H1 (cell line): ENCODE measurements at regions not wholly inside any gene's neighbourhood (a gene's known extent, or its start where the extent isn't known, plus 50 kb on each side); places are given as distances from the start of the nearest gene placed in this dataset.

Experiments
- CTCF ChIA-PET: fragments of 300-600 bp; sonication (Branson Sonifier 250); formaldehyde crosslinking; loops from one replicate; lab custom pipeline; 2021; ENCODE audit not compliant: partially characterized antibody; lab: Charles Lee
- POLR2A ChIA-PET: fragments of 300-600 bp; sonication (Branson Sonifier 250); formaldehyde crosslinking; loops from one replicate; lab custom pipeline; 2021; ENCODE audit warnings: inconsistent platforms; ENCODE audit not compliant: partially characterized antibody; lab: Charles Lee
- DNase-seq, 2 experiments: peaks; one replicate each; pipeline versions ENCODE4 v3.0.0 to v3.0.0-alpha.2; 2010 to 2022; ENCODE audit warnings: low spot score in 2 of 2, low read depth in 1 of 2, mixed read lengths in 1 of 2
- FAIRE-seq: peaks from 2 replicates; lab custom pipeline; 2011; peaks lifted over from hg19 to GRCh38; lab: Jason Lieb, UNC
- H2AFZ ChIP-seq: 2 replicates; pipeline ENCODE4 v1.8.1; 2012; ENCODE audit warnings: low read length, inconsistent platforms
- H2AK5ac ChIP-seq: 2 replicates; pipeline ENCODE4 v1.6.1; 2013; ENCODE audit warnings: low read depth, low read length
- H2BK120ac ChIP-seq: replicated peaks from 2 replicates; pipeline ENCODE3; 2013; ENCODE audit warnings: low read depth, low read length, inconsistent platforms
- H2BK12ac ChIP-seq: 2 replicates; pipeline ENCODE4 v1.6.1; 2013; ENCODE audit warnings: low read depth, low read length
- H2BK15ac ChIP-seq: 2 replicates; pipeline ENCODE4 v1.6.1; 2013; ENCODE audit warnings: low read length
- H2BK20ac ChIP-seq: 2 replicates; pipeline ENCODE4 v1.6.1; 2013; ENCODE audit warnings: low read length
- H2BK5ac ChIP-seq: 2 replicates; pipeline ENCODE4 v1.6.1; 2013; ENCODE audit warnings: low read depth, low read length
- H3K14ac ChIP-seq: 2 replicates; pipeline ENCODE4 v1.6.1; 2013; ENCODE audit warnings: inconsistent platforms; ENCODE audit not compliant: insufficient read length
- H3K18ac ChIP-seq: 2 replicates; pipeline ENCODE4 v1.6.1; 2013; ENCODE audit warnings: low read length; ENCODE audit errors: extremely low read depth
- H3K23ac ChIP-seq: 2 replicates; pipeline ENCODE4 v1.6.1; 2013; ENCODE audit warnings: inconsistent platforms; ENCODE audit not compliant: insufficient read length
- H3K23me2 ChIP-seq: 2 replicates; pipeline ENCODE4 v1.6.1; 2013; ENCODE audit warnings: low read depth, low read length
- H3K27ac ChIP-seq: 2 replicates; pipeline ENCODE4 v1.6.1; 2011; ENCODE audit warnings: low read depth, low read length, inconsistent platforms
- H3K27me3 ChIP-seq, 4 experiments: replicated peaks in 1 of 4; 1 replicate in 1 of 4; 2 replicates in 3 of 4; pipeline versions ENCODE4 v1.6.1 to v1.8.1; 2011 to 2013; ENCODE audit warnings: low read length in 3 of 4, mild to moderate bottlenecking in 3 of 4, inconsistent platforms in 2 of 4, mixed read lengths in 2 of 4, moderate library complexity in 1 of 4; ENCODE audit not compliant: control insufficient read depth in 3 of 4, insufficient read depth in 3 of 4; ENCODE audit errors: extremely low read depth in 1 of 4
- H3K36me3 ChIP-seq, 4 experiments: 2 replicates each; pipeline versions ENCODE4 v1.6.1 to v1.8.1; 2011 to 2013; ENCODE audit warnings: mild to moderate bottlenecking in 4 of 4, low read length in 3 of 4, moderate library complexity in 2 of 4, control low read depth in 1 of 4, inconsistent platforms in 1 of 4; ENCODE audit not compliant: insufficient read depth in 4 of 4, control insufficient read depth in 2 of 4
- H3K4ac ChIP-seq: replicated peaks from 2 replicates; pipeline ENCODE3; 2013; ENCODE audit warnings: low read length, low read depth, mixed read lengths, inconsistent platforms; ENCODE audit not compliant: insufficient read length
- H3K4me1 ChIP-seq, 4 experiments: replicated peaks in 1 of 4; 1 replicate in 1 of 4; 2 replicates in 3 of 4; pipeline versions ENCODE4 v1.6.1 to v1.8.1; 2011 to 2013; ENCODE audit warnings: low read length in 3 of 4, inconsistent platforms in 2 of 4, mixed read lengths in 1 of 4; ENCODE audit not compliant: insufficient read depth in 4 of 4, control insufficient read depth in 3 of 4
- H3K4me2 ChIP-seq, 2 experiments: 2 replicates each; pipeline versions ENCODE4 v1.6.1 to v1.8.1; 2011 to 2013; ENCODE audit warnings: low read depth in 2 of 2, low read length in 2 of 2, control low read depth in 1 of 2, inconsistent platforms in 1 of 2, mild to moderate bottlenecking in 1 of 2; ENCODE audit not compliant: insufficient read depth in 1 of 2
- H3K4me3 ChIP-seq, 4 experiments: fragments of 200-600, 300-600 bp in 1 of 4; sonication (generic), shearing (Covaris generic), sonication (Bioruptor Twin) in 1 of 4; 2 replicates each; pipeline versions ENCODE4 v1.5.1 to v1.8.1; 2011 to 2016; ENCODE audit warnings: low read length in 4 of 4, low read depth in 3 of 4, control low read depth in 2 of 4, inconsistent platforms in 2 of 4, mild to moderate bottlenecking in 2 of 4, mixed read lengths in 1 of 4, moderate library complexity in 1 of 4; ENCODE audit not compliant: insufficient read depth in 2 of 4; ENCODE audit errors: extremely low read depth in 1 of 4
- H3K56ac ChIP-seq: replicated peaks from 2 replicates; pipeline ENCODE3; 2013; ENCODE audit warnings: low read depth, mild to moderate bottlenecking, mixed read lengths, low read length, inconsistent platforms; ENCODE audit not compliant: insufficient read length
- H3K79me1 ChIP-seq: 2 replicates; pipeline ENCODE4 v1.6.1; 2013; ENCODE audit warnings: low read depth, low read length, control low read depth
- H3K79me2 ChIP-seq, 2 experiments: 2 replicates each; pipeline versions ENCODE4 v1.6.1 to v1.8.1; 2012 to 2013; ENCODE audit warnings: low read length in 2 of 2, mild to moderate bottlenecking in 2 of 2, inconsistent platforms in 1 of 2; ENCODE audit not compliant: insufficient read depth in 2 of 2, control insufficient read depth in 1 of 2
- H3K9ac ChIP-seq, 4 experiments: replicated peaks in 1 of 4; 1 replicate in 1 of 4; 2 replicates in 3 of 4; pipeline versions ENCODE4 v1.6.1 to v1.8.1; 2011 to 2013; ENCODE audit warnings: low read depth in 3 of 4, low read length in 3 of 4, control low read depth in 2 of 4, mild to moderate bottlenecking in 2 of 4, moderate library complexity in 2 of 4, inconsistent platforms in 1 of 4; ENCODE audit errors: extremely low read depth in 1 of 4
- H3K9me3 ChIP-seq, 2 experiments: 2 replicates each; pipeline versions ENCODE4 v1.6.1 to v1.8.1; 2012 to 2013; ENCODE audit warnings: mild to moderate bottlenecking in 2 of 2, moderate library complexity in 2 of 2, control low read depth in 1 of 2, inconsistent platforms in 1 of 2, low read depth in 1 of 2, low read length in 1 of 2, mixed read lengths in 1 of 2; ENCODE audit not compliant: insufficient read depth in 2 of 2
- H4K20me1 ChIP-seq, 2 experiments: replicated peaks in 1 of 2; 2 replicates each; pipeline versions ENCODE3 to v1.8.1; 2011 to 2013; ENCODE audit warnings: inconsistent platforms in 2 of 2, low read length in 2 of 2, mild to moderate bottlenecking in 1 of 2; ENCODE audit not compliant: insufficient read depth in 2 of 2, control insufficient read depth in 1 of 2
- H4K5ac ChIP-seq: 2 replicates; pipeline ENCODE4 v1.6.1; 2013; ENCODE audit warnings: low read length, low read depth, mixed read lengths, inconsistent platforms; ENCODE audit not compliant: insufficient read length
- H4K8ac ChIP-seq: 2 replicates; pipeline ENCODE4 v1.8.0; 2013; ENCODE audit warnings: mild to moderate bottlenecking, moderate library complexity, low read length, inconsistent platforms; ENCODE audit not compliant: insufficient read depth; ENCODE audit errors: extremely low read depth
- H4K91ac ChIP-seq: replicated peaks from 2 replicates; pipeline ENCODE3; 2013; ENCODE audit warnings: low read length, mixed read lengths, inconsistent platforms; ENCODE audit not compliant: insufficient read length
- CTBP2 ChIP-seq: IDR thresholded peaks from 2 replicates; pipeline ENCODE4 v1.7.0; 2011; ENCODE audit warnings: borderline replicate concordance, mild to moderate bottlenecking, moderate library complexity, mixed read lengths, low read length; ENCODE audit not compliant: insufficient read depth, insufficient read length
- JUN ChIP-seq: IDR thresholded peaks from 2 replicates; pipeline ENCODE4 v1.6.1; 2011; ENCODE audit warnings: low read depth, mild to moderate bottlenecking, improper control_type of control experiment, low read length
- NANOG ChIP-seq: IDR thresholded peaks from 2 replicates; pipeline ENCODE4 v1.6.1; 2011; ENCODE audit warnings: low read length, low read depth, mild to moderate bottlenecking, inconsistent platforms; ENCODE audit not compliant: insufficient read depth, poor library complexity, severe bottlenecking
- PHF8 ChIP-seq: fragments of 200-600 bp; sonication (generic); conservative IDR thresholded peaks from 2 replicates; pipeline ENCODE4 v1.7.1; 2012; ENCODE audit warnings: low read depth, mild to moderate bottlenecking, inconsistent platforms, low read length, moderate library complexity
- RAD21 ChIP-seq, 2 experiments: IDR thresholded peaks in 1 of 2; conservative IDR thresholded peaks in 1 of 2; 2 replicates each; pipeline ENCODE4 v1.6.1; 2011; ENCODE audit warnings: low read depth in 2 of 2, low read length in 2 of 2, improper control_type of control experiment in 1 of 2, inconsistent platforms in 1 of 2, mild to moderate bottlenecking in 1 of 2, moderate library complexity in 1 of 2
- RNF2 ChIP-seq: fragments of 200-900, 300-1000 bp; sonication (generic); IDR thresholded peaks from 2 replicates; pipeline ENCODE4 v1.7.1; 2016; ENCODE audit warnings: borderline replicate concordance, low read depth, mild to moderate bottlenecking, antibody characterized with exemption, low read length; ENCODE audit not compliant: poor library complexity, severe bottlenecking; ENCODE audit errors: missing control alignments
- SIN3A ChIP-seq, 2 experiments: IDR thresholded peaks in 1 of 2; conservative IDR thresholded peaks in 1 of 2; 2 replicates each; pipeline ENCODE4 v1.6.1; 2011 to 2012; ENCODE audit warnings: low read length in 2 of 2, improper control_type of control experiment in 1 of 2, low read depth in 1 of 2, mild to moderate bottlenecking in 1 of 2
- USF2 ChIP-seq: IDR thresholded peaks from 2 replicates; pipeline ENCODE4 v1.6.1; 2011; ENCODE audit warnings: low read length, improper control_type of control experiment
- YY1 ChIP-seq: IDR thresholded peaks from 2 replicates; pipeline ENCODE4 v1.6.1; 2011; ENCODE audit warnings: low read depth, mild to moderate bottlenecking, low read length
- WGBS, 2 experiments: shearing (Covaris generic) in 1 of 2; methylation state at CpG; one replicate each; pipeline versions ENCODE4 v1.1.6 to v1.1.7; 2013 to 2015; ENCODE audit warnings: low lambda C conversion rate in 2 of 2, mixed read lengths in 2 of 2, inconsistent platforms in 1 of 2, low coverage in 1 of 2, missing lambda C conversion rate in 1 of 2; ENCODE audit not compliant: insufficient replicate concordance in 2 of 2, insufficient coverage in 1 of 2, insufficient read length in 1 of 2; ENCODE audit errors: extremely low coverage in 1 of 2, missing lambda C conversion rate in 1 of 2; 5-methylcytosine and 5-hydroxymethylcytosine counted together

- H3K4me1 ChIP-seq = peaks cover 0 to 2% (median 0%) of the 10 kb centered on the region in 4 experiments; a peak in 2 of 7 replicates
- ChIA-PET CTCF (interaction anchor here (0.8 to 1.4 kb wide), 3 partner anchors 10 to 50 kb away, joined by 3 to 6 read pairs (median 3); no protein-coding TSS in a partner anchor), POLR2A (interaction anchor here (1.0 kb wide), 1 partner anchor 9 kb away, joined by 3 read pairs; no protein-coding TSS in a partner anchor)
- no peak overlapping the region for H2BK12ac ChIP-seq
- H3K4ac ChIP-seq = no peak overlapping the region
- H4K8ac ChIP-seq = no peak overlapping the region
- H2BK5ac ChIP-seq = no peak overlapping the region
- no peaks in the 10 kb centered on the region for H3K79me2 ChIP-seq
- H3K27ac ChIP-seq = no peak overlapping the region
- H3K4me3 ChIP-seq = no peak overlapping the region
- H3K4me2 ChIP-seq = no peak overlapping the region
- H3K23ac ChIP-seq = no peak overlapping the region
- H3K56ac ChIP-seq = no peak overlapping the region
- H3K9ac ChIP-seq = no peak overlapping the region
- no peak overlapping the region for H4K5ac ChIP-seq
- no peak overlapping the region for H2BK120ac ChIP-seq
- no peak overlapping the region for H2AFZ ChIP-seq
- WGBS, 2 experiments = 85% methylated on average over 6 of the region's 6 CpGs; no CpG with 5 or more reads in 1 of the 2 experiments
- H3K36me3 ChIP-seq = no peaks in the 10 kb centered on the region
- H3K79me1 ChIP-seq = no peaks in the 10 kb centered on the region
- no peak overlapping the region for H2AK5ac ChIP-seq
- H3K27me3 ChIP-seq = no peaks in the 10 kb centered on the region
- H3K14ac ChIP-seq = no peak overlapping the region
- no peaks in the 10 kb centered on the region for H3K9me3 ChIP-seq
- H4K91ac ChIP-seq = no peak overlapping the region
- FAIRE-seq (no peak), DNase-seq (no peak)
- no peaks in the 10 kb centered on the region; the same call in 1 of the 2 replicates for H3K23me2 ChIP-seq
- no peak overlapping the region for H2BK15ac ChIP-seq
- H2BK20ac ChIP-seq = no peak overlapping the region
- no peak overlapping the region for H3K18ac ChIP-seq
- no peaks in the 10 kb centered on the region for H4K20me1 ChIP-seq
- TF ChIP-seq RAD21 (IDR thresholded peaks at IDR 0.05 in 1 of 2, conservative IDR thresholded peaks at IDR 0.05 in 1 of 2; ENCODE audit: low read depth in 2 of 2, low read length in 2 of 2) = no peak
- TF ChIP-seq USF2 = no peak
- TF ChIP-seq PHF8 = no peak
- TF ChIP-seq CTBP2 = no peak
- no peak for TF ChIP-seq NANOG
- TF ChIP-seq SIN3A (conservative IDR thresholded peaks at IDR 0.05 in 1 of 2, IDR thresholded peaks at IDR 0.05 in 1 of 2; ENCODE audit: low read depth in 1 of 2, low read length in 2 of 2) = no peak
- TF ChIP-seq YY1 = no peak
- TF ChIP-seq RNF2 = no peak
- no peak for TF ChIP-seq JUN
Measured at GRCh38 chr7:25308906-25309705, 80.8 kb upstream of the NPVF start.
